GM13976 (cell line): ENCODE measurements at regions not wholly inside any gene's neighbourhood (a gene's known extent, or its start where the extent isn't known, plus 50 kb on each side); places are given as distances from the start of the nearest gene placed in this dataset.

Source experiments
- DNase-seq: peaks from one replicate; pipeline ENCODE4 v3.0.0; 2012; ENCODE audit warnings: low spot score
- in situ Hi-C: fragments of 300-500 bp; cut with MboI; formaldehyde crosslinking; loops from one replicate; pipeline ENCODE4 v1.12.0; 2022; ENCODE audit warnings: low sequenced_read_pairs, mixed read lengths, inconsistent platforms; ENCODE audit not compliant: unreplicated experiment
- TF ChIP-seq, protein P1 (sequence below): IDR thresholded peaks from 2 replicates; pipeline ENCODE4 v1.5.1; 2012; ENCODE audit warnings: borderline replicate concordance, mild to moderate bottlenecking; ENCODE audit not compliant: insufficient read depth; ENCODE audit errors: extremely low read depth, missing control alignments, control extremely low read depth

DNA sequence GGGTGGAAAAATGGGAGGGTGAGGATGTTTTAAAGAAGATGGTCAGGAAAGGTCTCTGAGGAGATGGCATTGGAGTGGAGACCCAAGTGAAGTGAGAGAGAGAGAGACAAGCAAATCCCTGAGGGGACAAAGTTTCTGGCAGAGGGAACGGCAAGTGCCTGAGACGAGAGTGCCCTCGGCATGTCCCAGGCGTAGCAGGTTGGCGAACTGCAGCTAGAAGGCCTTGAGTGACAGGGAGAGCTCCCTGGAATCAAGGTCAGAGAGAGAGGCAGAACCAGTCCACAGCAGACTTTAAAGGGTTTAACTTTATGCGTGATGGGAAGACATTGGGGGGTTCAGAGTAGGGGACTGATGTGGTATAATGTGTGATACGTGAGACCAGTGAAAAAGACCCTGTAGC, 150.2 kb upstream of the HAND2 start:
- no peak for DNase-seq
- in situ Hi-C loops, result no loop called here
- TF ChIP-seq, protein P1, sequence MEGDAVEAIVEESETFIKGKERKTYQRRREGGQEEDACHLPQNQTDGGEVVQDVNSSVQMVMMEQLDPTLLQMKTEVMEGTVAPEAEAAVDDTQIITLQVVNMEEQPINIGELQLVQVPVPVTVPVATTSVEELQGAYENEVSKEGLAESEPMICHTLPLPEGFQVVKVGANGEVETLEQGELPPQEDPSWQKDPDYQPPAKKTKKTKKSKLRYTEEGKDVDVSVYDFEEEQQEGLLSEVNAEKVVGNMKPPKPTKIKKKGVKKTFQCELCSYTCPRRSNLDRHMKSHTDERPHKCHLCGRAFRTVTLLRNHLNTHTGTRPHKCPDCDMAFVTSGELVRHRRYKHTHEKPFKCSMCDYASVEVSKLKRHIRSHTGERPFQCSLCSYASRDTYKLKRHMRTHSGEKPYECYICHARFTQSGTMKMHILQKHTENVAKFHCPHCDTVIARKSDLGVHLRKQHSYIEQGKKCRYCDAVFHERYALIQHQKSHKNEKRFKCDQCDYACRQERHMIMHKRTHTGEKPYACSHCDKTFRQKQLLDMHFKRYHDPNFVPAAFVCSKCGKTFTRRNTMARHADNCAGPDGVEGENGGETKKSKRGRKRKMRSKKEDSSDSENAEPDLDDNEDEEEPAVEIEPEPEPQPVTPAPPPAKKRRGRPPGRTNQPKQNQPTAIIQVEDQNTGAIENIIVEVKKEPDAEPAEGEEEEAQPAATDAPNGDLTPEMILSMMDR, result no peak

DNA sequence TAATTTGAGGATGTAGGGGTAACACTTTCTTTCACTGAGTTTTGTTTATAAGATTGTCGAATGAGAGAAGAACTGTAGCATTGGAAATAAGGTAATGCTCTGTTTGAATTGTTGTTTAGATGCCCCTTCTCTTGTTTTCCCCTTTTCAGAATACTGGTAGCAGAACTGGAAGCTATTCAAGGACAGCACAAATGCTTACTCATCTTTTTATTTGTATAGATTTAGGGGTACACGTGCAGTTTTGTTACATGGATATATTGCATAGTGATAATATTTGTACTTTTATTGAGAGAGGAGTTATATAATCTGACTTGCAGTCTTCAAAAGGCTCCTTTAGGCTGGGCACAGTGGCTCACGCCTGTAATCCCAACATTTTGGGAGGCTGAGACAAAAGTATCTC, 145.4 kb upstream of the HAND2 start:
- TF ChIP-seq, protein P1, result no peak
- DNase-seq, result no peak
- in situ Hi-C loops, result no loop called here

DNA sequence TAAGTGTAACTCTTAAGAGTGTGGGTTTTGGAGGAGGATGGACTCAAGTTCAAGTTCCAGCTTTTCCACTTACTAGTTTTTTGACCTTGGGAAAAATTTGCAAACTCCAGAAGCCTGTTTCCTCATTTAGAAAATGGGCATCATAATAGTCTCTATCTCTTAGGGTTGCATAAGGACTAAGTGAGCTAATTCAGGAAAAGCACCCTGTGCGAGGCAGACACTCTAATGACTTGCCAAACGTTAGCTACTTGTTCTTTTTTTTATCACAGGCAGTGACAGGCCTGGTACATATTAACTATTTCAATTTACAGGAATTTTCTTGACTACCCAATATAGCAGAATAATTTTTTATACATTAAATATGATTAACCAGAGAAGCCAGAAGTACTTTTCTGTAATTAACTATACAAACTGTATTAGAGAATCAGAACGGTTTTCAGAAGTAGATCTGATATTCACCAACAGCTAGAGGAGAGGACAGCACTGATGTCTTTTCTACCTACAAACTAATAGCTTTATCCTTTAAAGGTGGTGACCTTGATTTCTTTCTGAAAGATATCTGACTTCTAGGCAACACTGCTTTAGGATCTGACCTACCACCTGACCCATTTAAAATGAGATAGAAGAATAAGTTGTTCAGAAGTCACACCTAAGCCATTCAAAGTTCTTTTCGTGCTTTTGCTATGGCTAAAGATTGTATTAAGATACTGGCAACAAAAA, 139.6 kb upstream of the HAND2 start:
- in situ Hi-C loops, result no loop called here
- TF ChIP-seq, protein P1, result no peak
- no peak for DNase-seq

DNA sequence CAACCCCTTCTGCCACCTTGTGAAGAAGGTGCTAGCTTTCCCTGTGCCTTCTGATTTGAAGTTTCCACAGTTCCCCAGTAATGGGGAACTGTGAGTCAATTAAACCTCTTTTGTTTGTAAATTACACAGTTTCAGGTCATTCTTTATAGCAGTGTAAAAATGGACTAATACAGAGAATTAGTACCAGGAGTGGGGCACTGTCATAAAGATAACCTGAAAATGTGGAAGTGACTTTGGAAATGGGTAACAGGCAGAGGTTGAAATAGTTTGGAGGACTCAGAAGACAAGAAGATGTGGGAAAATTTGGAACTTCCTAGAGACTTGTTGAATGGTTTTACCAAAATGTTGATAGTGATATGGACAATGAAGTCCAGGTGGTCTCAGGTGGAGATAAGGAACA, 131.0 kb upstream of the HAND2 start:
- DNase-seq, result no peak
- TF ChIP-seq, protein P1, result no peak
- in situ Hi-C loops, result no loop called here

DNA sequence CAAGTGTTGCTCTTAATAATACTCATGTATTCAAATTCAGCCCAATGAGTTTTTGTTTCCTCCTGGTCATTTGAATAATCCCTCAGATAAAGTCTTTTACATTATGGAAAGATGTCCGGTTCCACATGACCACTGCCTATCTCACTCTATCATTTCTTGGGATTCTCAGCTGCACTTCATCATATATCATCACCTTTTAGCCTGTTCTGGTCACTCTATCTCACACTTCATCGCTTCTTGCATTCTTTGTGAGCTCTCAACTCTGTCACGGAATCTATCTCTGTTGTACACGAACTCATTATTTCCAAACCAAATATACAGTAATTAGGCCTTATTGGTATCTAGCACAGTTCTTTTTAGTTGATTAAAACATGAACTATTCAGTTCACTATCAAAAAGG, 126.9 kb upstream of the HAND2 start:
- in situ Hi-C loops, result no loop called here
- DNase-seq, result no peak
- TF ChIP-seq, protein P1, result no peak

DNA sequence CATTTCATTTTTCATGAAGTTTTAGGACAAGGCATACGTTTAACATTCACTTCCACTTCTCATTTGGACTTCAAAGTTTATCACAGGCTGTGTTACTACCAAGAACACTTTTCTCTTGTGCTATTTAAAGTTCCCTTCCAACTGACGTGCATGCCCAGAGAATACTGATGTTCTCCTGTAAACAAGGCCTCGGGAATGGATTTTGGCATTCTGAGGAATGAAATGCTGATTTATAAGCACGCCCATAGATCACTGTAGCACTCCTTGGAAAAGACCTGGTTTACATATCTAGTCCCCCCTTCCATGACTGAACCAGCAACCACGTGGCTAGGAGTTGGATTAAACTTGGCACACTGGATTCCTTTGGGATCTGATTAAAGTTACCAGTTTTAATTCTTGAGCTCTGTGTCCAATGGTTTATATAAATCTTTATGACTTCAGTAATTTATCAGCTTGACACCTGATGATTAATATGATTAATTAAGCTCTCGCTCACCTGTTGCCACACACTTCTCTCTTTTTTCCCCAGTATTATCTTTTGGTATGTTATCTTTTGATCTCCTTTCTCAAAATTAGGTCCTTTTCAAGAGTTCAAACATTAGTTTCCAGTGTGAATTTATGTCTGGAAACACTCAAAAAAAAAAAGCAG, 122.4 kb upstream of the HAND2 start:
- TF ChIP-seq, protein P1, result no peak
- in situ Hi-C loops, result no loop called here
- DNase-seq, result no peak
